Endothelial cell of umbilical vein (primary cell): ENCODE measurements at regions not wholly inside any gene's neighbourhood (a gene's known extent, or its start where the extent isn't known, plus 50 kb on each side); places are given as distances from the start of the nearest gene placed in this dataset.

Source experiments
- EZH2 ChIP-seq: IDR thresholded peaks from 2 replicates; pipeline ENCODE4 v1.6.1; 2012; ENCODE audit warnings: borderline replicate concordance, low read depth, mild to moderate bottlenecking, moderate library complexity, low read length, inconsistent platforms; ENCODE audit not compliant: severe bottlenecking
- FOS ChIP-seq: IDR thresholded peaks from 2 replicates; pipeline ENCODE4 v1.6.1; 2011; ENCODE audit warnings: mild to moderate bottlenecking, low read length, moderate library complexity, borderline replicate concordance; ENCODE audit not compliant: insufficient read depth
- GATA2 ChIP-seq: IDR thresholded peaks from 2 replicates; pipeline ENCODE4 v1.7.0; 2011; ENCODE audit warnings: low read depth, mild to moderate bottlenecking, moderate library complexity, mixed read lengths, low read length; ENCODE audit not compliant: insufficient read length, insufficient read depth
- JUN ChIP-seq: IDR thresholded peaks from 2 replicates; pipeline ENCODE4 v1.6.1; 2011; ENCODE audit warnings: borderline replicate concordance, low read depth; ENCODE audit not compliant: insufficient read length, insufficient read depth
- MYC ChIP-seq: IDR thresholded peaks from one replicate; pipeline ENCODE4 v1.6.1; 2011; ENCODE audit warnings: mild to moderate bottlenecking, low read depth, low read length
- POLR2A ChIP-seq: IDR thresholded peaks from 2 replicates; pipeline ENCODE4 v1.6.1; 2012; ENCODE audit warnings: low read depth, mild to moderate bottlenecking, control low read depth, low read length
- POLR2AphosphoS5 ChIP-seq: IDR thresholded peaks from 2 replicates; pipeline ENCODE4 v1.6.1; 2012; ENCODE audit warnings: low read depth, mild to moderate bottlenecking, control low read depth, low read length, moderate library complexity; ENCODE audit not compliant: insufficient read depth
- TF ChIP-seq, protein P1 (sequence below), 2 donors: IDR thresholded peaks; 1 replicate in 1 of 2; 2 replicates in 1 of 2; pipeline ENCODE4 v1.5.1; 2011; ENCODE audit warnings: low read length in 2 of 2, mild to moderate bottlenecking in 2 of 2, moderate library complexity in 2 of 2, control low read depth in 1 of 2, inconsistent platforms in 1 of 2, low read depth in 1 of 2; ENCODE audit not compliant: insufficient read depth in 1 of 2; ENCODE audit errors: extremely low read depth in 1 of 2
- TF ChIP-seq, protein P2 (sequence below): IDR thresholded peaks from 2 replicates; pipeline ENCODE4 v1.6.1; 2011; ENCODE audit not compliant: insufficient read depth, insufficient read length

DNA sequence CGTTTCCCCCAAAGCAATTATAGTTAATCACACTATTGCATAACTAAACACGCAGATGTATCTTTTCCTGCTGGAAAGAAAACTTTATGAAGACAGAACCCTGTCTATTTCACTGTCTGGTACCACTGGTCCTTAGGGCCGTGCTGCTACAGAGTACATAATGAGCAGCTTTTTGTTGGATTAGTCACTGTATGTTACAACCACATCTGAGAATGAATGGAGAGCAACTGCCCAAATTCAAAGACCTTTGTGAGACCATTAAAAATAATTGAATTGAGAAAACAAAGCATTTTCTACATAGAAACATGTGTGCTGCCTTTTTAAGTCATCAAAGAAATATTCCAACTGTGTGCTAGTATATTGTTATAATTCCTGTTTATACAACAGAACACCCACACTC, 111.3 kb upstream of the SORCS1 start:
- TF ChIP-seq, protein P1, sequence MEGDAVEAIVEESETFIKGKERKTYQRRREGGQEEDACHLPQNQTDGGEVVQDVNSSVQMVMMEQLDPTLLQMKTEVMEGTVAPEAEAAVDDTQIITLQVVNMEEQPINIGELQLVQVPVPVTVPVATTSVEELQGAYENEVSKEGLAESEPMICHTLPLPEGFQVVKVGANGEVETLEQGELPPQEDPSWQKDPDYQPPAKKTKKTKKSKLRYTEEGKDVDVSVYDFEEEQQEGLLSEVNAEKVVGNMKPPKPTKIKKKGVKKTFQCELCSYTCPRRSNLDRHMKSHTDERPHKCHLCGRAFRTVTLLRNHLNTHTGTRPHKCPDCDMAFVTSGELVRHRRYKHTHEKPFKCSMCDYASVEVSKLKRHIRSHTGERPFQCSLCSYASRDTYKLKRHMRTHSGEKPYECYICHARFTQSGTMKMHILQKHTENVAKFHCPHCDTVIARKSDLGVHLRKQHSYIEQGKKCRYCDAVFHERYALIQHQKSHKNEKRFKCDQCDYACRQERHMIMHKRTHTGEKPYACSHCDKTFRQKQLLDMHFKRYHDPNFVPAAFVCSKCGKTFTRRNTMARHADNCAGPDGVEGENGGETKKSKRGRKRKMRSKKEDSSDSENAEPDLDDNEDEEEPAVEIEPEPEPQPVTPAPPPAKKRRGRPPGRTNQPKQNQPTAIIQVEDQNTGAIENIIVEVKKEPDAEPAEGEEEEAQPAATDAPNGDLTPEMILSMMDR (IDR thresholded peaks at IDR 0.05; ENCODE audit: extremely low read depth in 1 of 2, insufficient read depth in 1 of 2, low read depth in 1 of 2, low read length in 2 of 2) = no peak
- no peak for TF ChIP-seq FOS
- TF ChIP-seq, protein P2, sequence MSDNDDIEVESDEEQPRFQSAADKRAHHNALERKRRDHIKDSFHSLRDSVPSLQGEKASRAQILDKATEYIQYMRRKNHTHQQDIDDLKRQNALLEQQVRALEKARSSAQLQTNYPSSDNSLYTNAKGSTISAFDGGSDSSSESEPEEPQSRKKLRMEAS = no peak
- TF ChIP-seq GATA2 = no peak
- no peak for TF ChIP-seq POLR2A
- TF ChIP-seq EZH2 = no peak
- no peak for TF ChIP-seq POLR2AphosphoS5
- no peak for TF ChIP-seq MYC
- no peak for TF ChIP-seq JUN
